ENCODE measurements at regions not wholly inside any gene's neighbourhood (a gene's known extent, or its start where the extent isn't known, plus 50 kb on each side); places are given as distances from the start of the nearest gene placed in this dataset.
"Not testable (repeated sequence)": the region's sequence is repeated elsewhere in the genome, so short reads cannot be mapped to it uniquely, and the experiment has no call there.

DNA sequence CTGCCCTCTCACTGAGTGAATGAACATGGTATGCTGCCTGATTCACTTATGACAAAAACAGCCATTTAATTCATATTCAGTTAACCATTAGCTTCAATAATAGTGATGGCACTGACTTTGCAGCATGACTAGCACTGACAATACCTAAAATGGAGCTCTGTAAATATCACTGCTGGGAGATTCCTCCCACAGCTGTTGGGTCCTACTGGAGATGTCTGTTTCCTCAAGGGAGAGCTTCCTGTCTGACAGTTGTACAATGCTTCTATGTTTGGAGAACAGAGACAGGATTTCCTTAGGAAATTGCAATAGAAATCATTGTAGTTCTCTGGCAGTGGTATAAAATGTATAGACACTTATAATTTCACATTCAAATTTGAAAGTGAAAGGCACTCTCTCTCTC lies 695.9 kb upstream of the CDH8 start:
- Histone ChIP-seq H3K4me1 (ENCODE audit: insufficient read depth) (no peaks in the 10 kb centered on the region), H3K27me3 (no peaks in the 10 kb centered on the region), H4K20me1 (ENCODE audit: insufficient read depth, poor library complexity, severe bottlenecking) (no peaks in the 10 kb centered on the region), H3K27ac (no peak overlapping the region), H3K4me2 (no peak overlapping the region), H3K9me3 (ENCODE audit: low read depth) (no peaks in the 10 kb centered on the region), H3K9me2 (replicated peaks; ENCODE audit: insufficient read depth) (no peaks in the 10 kb centered on the region), H3K36me3 (replicated peaks; ENCODE audit: insufficient read depth, low read depth) (no peaks in the 10 kb centered on the region), H3K4me3 (no peak overlapping the region), H2AFZ (no peak overlapping the region), H3K79me2 (no peaks in the 10 kb centered on the region)
- no peak for DNase-seq (ENCODE audit: low spot score)
- TF ChIP-seq EZH2 (IDR thresholded peaks at IDR 0.05; ENCODE audit: borderline replicate concordance), result no peak
- TF ChIP-seq EZH2phosphoT487 (IDR thresholded peaks at IDR 0.05; ENCODE audit: low read depth, severe bottlenecking, unreplicated experiment), result no peak

DNA sequence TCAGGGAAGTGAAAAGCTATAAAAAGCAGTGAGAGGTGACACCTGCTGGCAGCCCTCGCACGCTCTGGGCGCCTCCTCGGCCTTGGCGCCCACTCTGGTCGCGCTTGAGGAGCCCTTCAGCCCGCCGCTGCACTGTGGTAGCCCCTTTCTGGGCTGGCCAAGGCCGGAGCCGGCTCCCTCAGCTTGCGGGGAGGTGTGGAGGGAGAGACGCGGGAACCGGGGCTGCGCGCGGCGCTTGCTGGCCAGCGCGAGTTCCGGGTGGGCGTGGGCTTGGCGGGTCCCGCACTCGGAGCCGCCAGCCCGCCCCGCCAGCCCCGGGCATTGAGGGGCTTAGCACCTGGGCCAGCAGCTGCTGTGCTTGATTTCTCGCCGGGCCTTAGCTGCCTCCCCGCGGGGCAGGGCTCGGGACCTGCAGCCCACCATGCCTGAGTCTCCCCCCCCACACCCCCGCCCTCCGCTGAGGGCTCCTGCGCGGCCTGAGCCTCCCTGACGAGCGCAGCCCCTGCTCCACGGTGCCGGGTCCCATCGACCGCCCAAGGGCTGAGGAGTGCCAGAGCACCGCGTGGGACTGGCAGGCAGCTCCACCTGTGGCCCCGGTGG lies 688.5 kb upstream of the CDH8 start:
- WGBS (ENCODE audit: low lambda C conversion rate, missing lambda C conversion rate), result 98% methylated on average over 23 of the region's 48 CpGs
- H3K27ac ChIP-seq, result not testable (repeated sequence)

DNA sequence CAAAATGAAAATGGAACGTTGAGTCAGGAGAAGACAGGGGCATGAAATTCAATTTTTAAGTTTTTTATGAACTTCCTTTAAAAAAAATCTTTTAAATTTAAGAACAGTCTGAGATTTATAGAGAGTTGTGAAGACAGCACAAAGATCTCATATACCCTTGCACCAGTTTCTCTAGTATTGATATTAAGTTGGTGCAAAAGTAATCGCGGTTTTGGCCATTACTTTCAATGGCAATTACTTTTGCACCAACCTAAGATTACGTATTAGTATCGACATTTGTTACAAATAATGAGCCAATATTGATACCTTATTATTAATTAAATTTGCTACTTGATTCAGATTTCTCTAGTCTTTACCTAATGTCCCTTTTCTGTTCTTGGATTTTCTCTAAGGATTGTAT lies 684.4 kb upstream of the CDH8 start:
- Histone ChIP-seq H3K9me3 (ENCODE audit: low read depth) (no peaks in the 10 kb centered on the region), H3K9me2 (replicated peaks; ENCODE audit: insufficient read depth) (no peaks in the 10 kb centered on the region), H3K4me1 (ENCODE audit: insufficient read depth) (no peaks in the 10 kb centered on the region), H2AFZ (no peak overlapping the region), H3K36me3 (replicated peaks; ENCODE audit: insufficient read depth, low read depth) (no peaks in the 10 kb centered on the region), H3K4me2 (no peak overlapping the region), H3K79me2 (no peaks in the 10 kb centered on the region), H3K27ac (no peak overlapping the region), H3K4me3 (no peak overlapping the region), H3K27me3 (no peaks in the 10 kb centered on the region), H4K20me1 (ENCODE audit: insufficient read depth, poor library complexity, severe bottlenecking) (no peaks in the 10 kb centered on the region)
- no peak for DNase-seq (ENCODE audit: low spot score)
- 70% methylated on average over 5 of the region's 5 CpGs for WGBS (ENCODE audit: low lambda C conversion rate, missing lambda C conversion rate)
- no peak for TF ChIP-seq CTCF (IDR thresholded peaks at IDR 0.05; ENCODE audit: poor library complexity)
- no peak for TF ChIP-seq EZH2phosphoT487 (IDR thresholded peaks at IDR 0.05; ENCODE audit: low read depth, severe bottlenecking, unreplicated experiment)
- TF ChIP-seq EZH2 (IDR thresholded peaks at IDR 0.05; ENCODE audit: borderline replicate concordance), result no peak

More for the DNA sequence above, 688.5 kb upstream of the CDH8 start:
- H3K79me2 ChIP-seq; H3K4me1 ChIP-seq (ENCODE audit: insufficient read depth); H3K4me3 ChIP-seq; H3K4me2 ChIP-seq; H3K9me2 ChIP-seq (replicated peaks; ENCODE audit: insufficient read depth); DNase-seq (ENCODE audit: low spot score); H3K36me3 ChIP-seq (replicated peaks; ENCODE audit: insufficient read depth, low read depth); H4K20me1 ChIP-seq (ENCODE audit: insufficient read depth, poor library complexity, severe bottlenecking); H3K9me3 ChIP-seq (ENCODE audit: low read depth); H2AFZ ChIP-seq; H3K27me3 ChIP-seq: not testable (repeated sequence)

GRCh38 chr16:62717026-62717425 lies 680.8 kb upstream of the CDH8 start:
- Histone ChIP-seq H3K36me3 (replicated peaks; ENCODE audit: insufficient read depth, low read depth) (no peaks in the 10 kb centered on the region), H3K4me3 (no peak overlapping the region), H3K27me3 (no peaks in the 10 kb centered on the region), H2AFZ (no peak overlapping the region), H3K4me1 (ENCODE audit: insufficient read depth) (no peaks in the 10 kb centered on the region), H4K20me1 (ENCODE audit: insufficient read depth, poor library complexity, severe bottlenecking) (no peaks in the 10 kb centered on the region), H3K27ac (no peak overlapping the region), H3K4me2 (no peak overlapping the region), H3K9me2 (replicated peaks; ENCODE audit: insufficient read depth) (no peaks in the 10 kb centered on the region), H3K9me3 (ENCODE audit: low read depth) (no peaks in the 10 kb centered on the region), H3K79me2 (no peaks in the 10 kb centered on the region)
- no peak for DNase-seq (ENCODE audit: low spot score)
- WGBS (ENCODE audit: low lambda C conversion rate, missing lambda C conversion rate), result 91% methylated on average over 2 of the region's 2 CpGs
- no peak for TF ChIP-seq EZH2phosphoT487 (IDR thresholded peaks at IDR 0.05; ENCODE audit: low read depth, severe bottlenecking, unreplicated experiment)
- TF ChIP-seq EZH2 (IDR thresholded peaks at IDR 0.05; ENCODE audit: borderline replicate concordance), result no peak
- no peak for TF ChIP-seq CTCF (IDR thresholded peaks at IDR 0.05; ENCODE audit: poor library complexity)
